Choroid plexus epithelial cell (primary cell): ENCODE measurements at regions not wholly inside any gene's neighbourhood (a gene's known extent, or its start where the extent isn't known, plus 50 kb on each side); places are given as distances from the start of the nearest gene placed in this dataset.
A peak's percentile ranks its signal among the peaks of the same experiment; 100 is the strongest.

ENCODE experiments used
- DNase-seq: peaks from one replicate; pipeline ENCODE4 v3.0.0-alpha.2; 2010; ENCODE audit warnings: low read depth
- H3K4me3 ChIP-seq: 2 replicates; pipeline ENCODE4 v1.5.1; 2011; ENCODE audit warnings: low read depth, mild to moderate bottlenecking, control low read depth, low read length, moderate library complexity
- TF ChIP-seq, protein P1 (sequence below): conservative IDR thresholded peaks from 2 replicates; pipeline ENCODE4 v1.5.1; 2011; ENCODE audit warnings: low read depth, mild to moderate bottlenecking, control low read depth, inconsistent platforms, low read length, moderate library complexity

DNA sequence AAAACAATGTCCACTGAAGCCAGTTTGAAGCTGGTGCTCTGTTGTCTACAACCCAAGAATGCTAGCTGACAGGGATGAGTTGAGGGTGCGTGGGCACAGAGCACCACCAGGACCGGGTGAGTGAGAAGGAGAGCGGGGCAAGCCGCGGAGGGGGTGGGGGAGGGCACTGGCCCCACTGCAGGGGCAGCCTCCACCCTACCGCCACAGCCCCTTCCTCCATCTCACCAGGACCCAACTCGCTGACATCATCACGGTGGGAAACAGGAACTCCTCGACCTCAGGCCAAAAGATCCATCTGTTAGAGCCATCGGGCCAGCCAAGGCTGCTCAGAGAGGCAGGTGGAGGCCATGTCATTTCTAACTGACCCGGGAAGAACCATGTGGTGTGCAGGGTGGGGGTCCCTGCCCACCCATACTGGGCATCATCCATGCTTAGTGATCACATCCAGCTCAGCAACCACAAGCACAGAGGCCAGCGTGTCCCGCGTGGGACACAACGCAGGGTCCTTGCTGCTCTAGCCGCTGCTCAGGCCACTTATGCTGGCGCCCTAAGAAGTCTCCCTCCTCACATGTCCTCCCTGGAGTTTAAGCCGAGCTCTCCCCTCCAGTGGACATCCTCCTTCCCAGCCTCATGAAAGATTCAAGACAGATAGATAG, 57.6 kb upstream of the GATA2 start:
- no peak for DNase-seq
- TF ChIP-seq, protein P1, sequence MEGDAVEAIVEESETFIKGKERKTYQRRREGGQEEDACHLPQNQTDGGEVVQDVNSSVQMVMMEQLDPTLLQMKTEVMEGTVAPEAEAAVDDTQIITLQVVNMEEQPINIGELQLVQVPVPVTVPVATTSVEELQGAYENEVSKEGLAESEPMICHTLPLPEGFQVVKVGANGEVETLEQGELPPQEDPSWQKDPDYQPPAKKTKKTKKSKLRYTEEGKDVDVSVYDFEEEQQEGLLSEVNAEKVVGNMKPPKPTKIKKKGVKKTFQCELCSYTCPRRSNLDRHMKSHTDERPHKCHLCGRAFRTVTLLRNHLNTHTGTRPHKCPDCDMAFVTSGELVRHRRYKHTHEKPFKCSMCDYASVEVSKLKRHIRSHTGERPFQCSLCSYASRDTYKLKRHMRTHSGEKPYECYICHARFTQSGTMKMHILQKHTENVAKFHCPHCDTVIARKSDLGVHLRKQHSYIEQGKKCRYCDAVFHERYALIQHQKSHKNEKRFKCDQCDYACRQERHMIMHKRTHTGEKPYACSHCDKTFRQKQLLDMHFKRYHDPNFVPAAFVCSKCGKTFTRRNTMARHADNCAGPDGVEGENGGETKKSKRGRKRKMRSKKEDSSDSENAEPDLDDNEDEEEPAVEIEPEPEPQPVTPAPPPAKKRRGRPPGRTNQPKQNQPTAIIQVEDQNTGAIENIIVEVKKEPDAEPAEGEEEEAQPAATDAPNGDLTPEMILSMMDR = no peak
- no peak overlapping the region for H3K4me3 ChIP-seq

DNA sequence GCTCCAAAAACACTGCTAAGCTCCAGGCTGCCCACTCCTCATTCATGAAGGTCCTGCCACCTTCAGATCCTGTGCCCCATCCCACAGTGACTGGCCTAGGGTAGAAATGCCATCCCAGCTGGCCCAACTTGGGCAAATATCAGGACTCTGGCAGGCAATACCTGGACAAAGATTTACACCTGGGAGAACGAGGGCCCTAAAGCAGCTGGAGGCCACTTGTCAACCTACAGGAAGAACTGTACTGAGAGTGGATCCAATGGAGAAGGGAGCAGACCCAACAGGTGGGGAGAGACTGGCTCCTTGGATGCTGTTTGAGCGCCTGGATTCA, 57.1 kb upstream of the GATA2 start:
- no peak overlapping the region for H3K4me3 ChIP-seq
- TF ChIP-seq, protein P1 = no peak
- DNase-seq = no peak

DNA sequence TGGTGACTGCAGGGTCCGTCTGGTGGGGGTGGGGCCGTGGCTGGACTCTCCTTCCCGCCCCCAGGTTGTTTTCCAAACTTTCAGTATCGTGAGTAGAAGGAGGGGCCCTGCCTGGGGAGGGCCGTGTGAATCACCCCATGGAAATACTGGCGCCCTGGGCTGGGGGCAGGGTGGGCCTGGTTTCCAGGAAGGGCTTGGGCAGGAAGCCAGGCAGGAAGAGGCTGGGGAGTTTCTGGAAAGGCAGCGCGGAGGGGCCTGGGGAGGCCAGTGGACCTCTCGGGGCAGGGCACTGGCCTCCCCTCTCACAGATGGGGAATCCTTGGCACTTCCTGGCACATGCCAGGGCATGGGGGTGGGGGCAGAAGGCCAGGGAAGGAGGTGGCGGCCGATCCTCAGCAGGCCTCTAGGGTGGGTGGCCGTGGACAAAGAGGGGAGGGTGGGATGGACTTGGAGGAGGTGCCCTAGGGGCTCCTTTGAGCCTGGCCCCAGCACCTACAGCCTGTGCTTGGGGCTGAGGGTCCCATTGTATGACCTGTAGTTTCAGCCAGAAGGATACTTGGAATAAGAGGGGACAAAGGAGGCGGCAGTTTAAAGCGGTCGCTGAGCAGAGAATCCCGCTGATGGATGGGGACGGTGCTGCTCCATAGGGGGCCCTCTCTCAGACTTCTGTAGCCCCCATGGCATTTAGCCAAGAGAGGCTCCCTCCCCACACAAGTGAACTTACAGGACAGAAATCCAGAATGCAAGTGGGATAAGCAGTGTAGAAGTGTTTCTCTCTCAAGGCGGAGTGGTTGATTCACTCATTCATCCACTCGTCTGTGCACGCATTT, 56.5 kb upstream of the GATA2 start:
- TF ChIP-seq, protein P1 = no peak
- peak overlapping the region; percentile 2 for H3K4me3 ChIP-seq
- DNase-seq = peak; percentile 78

DNA sequence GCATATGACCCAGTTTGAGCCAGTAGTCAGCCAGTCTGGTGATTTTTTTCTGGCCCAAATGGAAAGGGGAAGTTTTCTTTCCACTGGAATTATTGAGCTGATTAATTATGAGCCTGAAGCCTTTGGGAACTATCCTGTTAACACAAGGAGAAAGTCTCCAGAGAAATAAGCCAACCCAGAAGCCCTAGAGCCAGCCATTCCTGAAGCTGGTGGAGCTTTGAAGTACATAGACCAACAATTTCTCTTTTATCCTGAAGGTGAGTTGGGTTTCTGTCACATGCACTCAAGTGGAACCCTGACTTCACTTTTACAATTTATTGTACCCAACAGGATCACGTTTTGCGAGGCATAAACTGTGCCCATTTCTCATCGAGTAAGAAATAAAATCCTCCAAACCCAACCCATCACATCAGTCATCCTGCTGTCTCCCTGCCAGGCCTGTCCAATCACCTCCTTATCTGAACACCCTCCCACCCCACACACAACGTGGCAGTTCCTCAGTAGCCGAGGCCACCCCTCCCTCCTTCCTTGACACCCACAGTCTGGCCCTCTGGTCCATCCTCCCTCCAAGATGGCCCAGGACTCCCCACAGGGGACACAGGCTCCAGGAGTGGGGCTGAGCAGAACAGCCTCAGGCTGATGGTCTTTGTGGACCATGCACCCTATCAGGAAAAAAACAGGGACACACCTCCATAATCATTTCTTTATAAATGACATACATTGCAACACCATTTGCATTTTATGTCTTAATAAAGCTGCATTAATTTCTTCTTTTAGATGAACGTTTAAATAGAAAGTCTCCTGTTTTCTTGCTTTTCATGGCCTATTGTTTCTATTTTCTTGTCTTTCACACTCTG, 55.7 kb upstream of the GATA2 start:
- TF ChIP-seq, protein P1 = no peak
- DNase-seq = peak; percentile 32

DNA sequence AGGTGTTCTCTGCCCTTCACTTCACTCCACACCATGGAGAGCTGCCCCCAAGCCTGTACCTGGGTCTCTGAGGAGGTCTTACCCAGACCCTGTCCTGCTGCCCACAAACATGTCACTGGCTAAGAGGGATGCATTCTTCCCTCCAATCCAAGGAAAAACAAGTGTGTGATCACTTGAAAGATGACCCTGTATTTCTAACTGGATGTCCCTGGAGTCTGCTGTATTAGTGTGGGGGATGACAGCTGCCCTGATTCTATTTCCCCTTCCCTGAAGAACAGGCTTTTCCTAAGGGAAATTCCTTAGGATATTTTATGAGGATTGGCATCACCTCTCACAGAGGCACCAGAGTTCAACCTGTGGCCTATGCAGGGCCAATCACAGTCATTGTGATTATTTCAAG, 55.0 kb upstream of the GATA2 start:
- TF ChIP-seq, protein P1 = no peak

More for the DNA sequence above, 55.7 kb upstream of the GATA2 start:
- no peak overlapping the region for H3K4me3 ChIP-seq

DNA sequence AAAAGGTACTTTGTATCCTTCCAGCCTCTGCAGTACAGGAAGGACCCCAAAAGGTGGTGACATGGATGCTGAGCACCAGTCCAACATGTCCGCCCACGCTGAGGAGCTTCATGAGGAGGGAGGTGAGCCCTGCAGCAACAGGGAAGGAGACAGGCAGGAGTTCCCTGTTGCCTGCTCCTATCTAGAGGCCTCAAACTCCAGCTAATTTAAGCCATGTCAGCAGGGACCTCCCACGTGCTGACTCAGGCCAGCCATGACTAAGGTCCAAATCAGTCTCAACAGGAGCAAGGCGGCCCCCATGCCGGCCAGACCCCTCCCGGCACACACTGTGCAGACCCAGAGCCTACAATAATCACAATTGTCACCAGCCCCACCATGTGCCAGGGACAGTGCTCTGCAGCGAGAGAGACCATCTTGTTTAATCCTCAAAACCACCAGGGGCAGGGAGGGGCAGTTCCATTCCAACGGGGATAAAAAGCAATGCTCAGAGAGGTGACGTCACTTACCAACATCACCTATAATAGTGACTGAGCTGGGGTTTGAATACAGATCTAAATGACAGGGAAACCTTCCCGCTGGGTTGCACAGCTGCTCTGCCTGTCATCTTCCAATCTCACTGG, 54.5 kb upstream of the GATA2 start:
- DNase-seq = peak; percentile 53
- TF ChIP-seq, protein P1 = no peak
- no peak overlapping the region for H3K4me3 ChIP-seq

More for the DNA sequence above, 55.0 kb upstream of the GATA2 start:
- DNase-seq = no peak
- H3K4me3 ChIP-seq = no peak overlapping the region
